ENCODE measurements at regions not wholly inside any gene's neighbourhood (a gene's known extent, or its start where the extent isn't known, plus 50 kb on each side); places are given as distances from the start of the nearest gene placed in this dataset.

DNA sequence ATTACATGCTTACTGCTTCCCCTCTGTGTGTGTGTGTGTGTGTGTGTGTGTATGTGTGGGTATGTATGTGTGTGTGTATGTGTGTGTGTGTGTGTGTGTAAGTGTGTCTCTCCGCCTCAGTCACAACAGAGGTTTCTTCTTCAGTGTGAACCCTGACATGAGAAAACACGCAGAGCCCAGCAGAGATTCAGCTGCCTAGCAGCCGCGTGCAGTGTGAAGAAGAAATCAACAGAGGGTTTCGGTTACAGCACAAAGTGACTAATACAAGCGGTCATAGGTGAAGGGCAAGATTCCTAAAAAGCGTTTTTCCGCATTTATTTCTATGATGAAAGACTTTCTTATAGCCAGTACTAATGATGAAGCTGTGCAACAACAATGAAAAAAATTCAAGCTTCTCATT is 55.3 kb upstream of the ZFP42 start:
- H3K27me3 ChIP-seq, result no peaks in the 10 kb centered on the region
- WGBS, 2 donors (ENCODE audit: low coverage in 1 of 2), result 78 to 85% methylated on average over 8 of the region's 8 CpGs
- H3K27ac ChIP-seq, result no peak overlapping the region
- H3K9me3 ChIP-seq, result no peaks in the 10 kb centered on the region
- H3K36me3 ChIP-seq, result no peaks in the 10 kb centered on the region
- H3K4me3 ChIP-seq, result no peak overlapping the region
- no peak for ATAC-seq
- H3K4me1 ChIP-seq, result no peaks in the 10 kb centered on the region
- no peak for TF ChIP-seq CTCF (IDR thresholded peaks at IDR 0.05)
- no peak for TF ChIP-seq POLR2AphosphoS5 (IDR thresholded peaks at IDR 0.05)

GRCh38 chr4:187942968-187943367 is 52.6 kb upstream of the ZFP42 start:
- H3K27me3 ChIP-seq, result no peaks in the 10 kb centered on the region
- H3K36me3 ChIP-seq, result no peaks in the 10 kb centered on the region
- H3K27ac ChIP-seq, result no peak overlapping the region
- no peaks in the 10 kb centered on the region for H3K9me3 ChIP-seq
- no peak for ATAC-seq
- WGBS, 2 donors (ENCODE audit: low coverage in 1 of 2), result 96 to 97% methylated on average over 4 to 6 of the region's 6 CpGs
- TF ChIP-seq EP300 (IDR thresholded peaks at IDR 0.05) (no peak), CTCF (IDR thresholded peaks at IDR 0.05) (no peak), POLR2AphosphoS5 (IDR thresholded peaks at IDR 0.05) (no peak)
- H3K4me3 ChIP-seq, result no peak overlapping the region
- H3K4me1 ChIP-seq, result no peaks in the 10 kb centered on the region

GRCh38 chr4:187944179-187944578 is 51.4 kb upstream of the ZFP42 start:
- no peak overlapping the region for H3K27ac ChIP-seq
- H3K4me1 ChIP-seq, result no peaks in the 10 kb centered on the region
- 81 to 84% methylated on average over 3 to 6 of the region's 7 CpGs for WGBS, 2 donors (ENCODE audit: low coverage in 1 of 2)
- ATAC-seq, result no peak
- H3K9me3 ChIP-seq, result no peaks in the 10 kb centered on the region
- no peaks in the 10 kb centered on the region for H3K27me3 ChIP-seq
- TF ChIP-seq POLR2AphosphoS5 (IDR thresholded peaks at IDR 0.05) (no peak), POLR2A (IDR thresholded peaks at IDR 0.05) (no peak), EP300 (IDR thresholded peaks at IDR 0.05) (no peak)
- no peaks in the 10 kb centered on the region for H3K36me3 ChIP-seq
- no peak overlapping the region for H3K4me3 ChIP-seq

Small RNA genes lying in the stretch of these regions (small RNA-seq; reads per million reads assigned to genes)
- 0 reads per million in 4 donors for gene MRPS36P2

Measured in gastroesophageal sphincter (tissue), 4 donors.